Dermis blood vessel endothelial cell (primary cell): ENCODE measurements at regions not wholly inside any gene's neighbourhood (a gene's known extent, or its start where the extent isn't known, plus 50 kb on each side); places are given as distances from the start of the nearest gene placed in this dataset.

ENCODE experiments used
- DNase-seq: peaks from one replicate; pipeline ENCODE4 v3.0.0; 2010

- DNase-seq, result peak; percentile 32
These were observed 85.6 kb upstream of the TAF1B start for GRCh38 chr2:9757501-9758264.

GRCh38 chr2:9758741-9759140 is 84.5 kb upstream of the TAF1B start:
- no peak for DNase-seq

GRCh38 chr2:9760069-9760901 is 83.0 kb upstream of the TAF1B start:
- peak; percentile 37 for DNase-seq

GRCh38 chr2:9760902-9761228 is 82.4 kb upstream of the TAF1B start:
- no peak for DNase-seq

- DNase-seq, result no peak
These were observed 81.7 kb upstream of the TAF1B start for GRCh38 chr2:9761577-9761976.

- no peak for DNase-seq
These were observed 81.1 kb upstream of the TAF1B start for GRCh38 chr2:9762164-9762563.

GRCh38 chr2:9762941-9763340 is 80.3 kb upstream of the TAF1B start:
- no peak for DNase-seq

- peak; percentile 79 for DNase-seq
These were observed 79.7 kb upstream of the TAF1B start for GRCh38 chr2:9763356-9764152.

- no peak for DNase-seq
These were observed 79.0 kb upstream of the TAF1B start for GRCh38 chr2:9764153-9764778.

GRCh38 chr2:9765611-9766531 is 77.4 kb upstream of the TAF1B start:
- no peak for DNase-seq

- DNase-seq, result no peak
These were observed 75.5 kb upstream of the TAF1B start for GRCh38 chr2:9767656-9768281.

- DNase-seq, result no peak
These were observed 74.9 kb upstream of the TAF1B start for GRCh38 chr2:9768388-9768787.

- no peak for DNase-seq
These were observed 73.9 kb upstream of the TAF1B start for GRCh38 chr2:9769171-9770005.

GRCh38 chr2:9770006-9770307 is 73.3 kb upstream of the TAF1B start:
- DNase-seq, result no peak

GRCh38 chr2:9770308-9771100 is 72.8 kb upstream of the TAF1B start:
- DNase-seq, result peak; percentile 81

- DNase-seq, result no peak
These were observed 72.2 kb upstream of the TAF1B start for GRCh38 chr2:9771101-9771449.

- peak; percentile 45 for DNase-seq
These were observed 71.7 kb upstream of the TAF1B start for GRCh38 chr2:9771481-9772017.

- no peak for DNase-seq
These were observed 71.0 kb upstream of the TAF1B start for GRCh38 chr2:9772035-9772998.
